GM12873 (cell line): ENCODE measurements at regions not wholly inside any gene's neighbourhood (a gene's known extent, or its start where the extent isn't known, plus 50 kb on each side); places are given as distances from the start of the nearest gene placed in this dataset.

ENCODE experiments used
- CTCF ChIP-seq: IDR thresholded peaks from 2 replicates; pipeline ENCODE4 v1.5.1; 2012; ENCODE audit warnings: low read depth, mild to moderate bottlenecking, moderate library complexity, low read length, control low read depth; ENCODE audit not compliant: insufficient read depth; ENCODE audit errors: missing control alignments

GRCh38 chr9:107080130-107080529, 202.9 kb upstream of the RAD23B start:
- TF ChIP-seq CTCF, result no peak

- TF ChIP-seq CTCF, result no peak
Observed at GRCh38 chr9:107086460-107086859, 196.6 kb upstream of the RAD23B start.

GRCh38 chr9:107087222-107087621, 195.9 kb upstream of the RAD23B start:
- no peak for TF ChIP-seq CTCF

- no peak for TF ChIP-seq CTCF
Observed at GRCh38 chr9:107090218-107090617, 192.9 kb upstream of the RAD23B start.

- TF ChIP-seq CTCF, result no peak
Observed at GRCh38 chr9:107093365-107094060, 189.6 kb upstream of the RAD23B start.

GRCh38 chr9:107094370-107094769, 188.7 kb upstream of the RAD23B start:
- TF ChIP-seq CTCF, result no peak

GRCh38 chr9:107100591-107100990, 182.5 kb upstream of the RAD23B start:
- TF ChIP-seq CTCF, result no peak
